ENCODE measurements at regions not wholly inside any gene's neighbourhood (a gene's known extent, or its start where the extent isn't known, plus 50 kb on each side); places are given as distances from the start of the nearest gene placed in this dataset.

DNA sequence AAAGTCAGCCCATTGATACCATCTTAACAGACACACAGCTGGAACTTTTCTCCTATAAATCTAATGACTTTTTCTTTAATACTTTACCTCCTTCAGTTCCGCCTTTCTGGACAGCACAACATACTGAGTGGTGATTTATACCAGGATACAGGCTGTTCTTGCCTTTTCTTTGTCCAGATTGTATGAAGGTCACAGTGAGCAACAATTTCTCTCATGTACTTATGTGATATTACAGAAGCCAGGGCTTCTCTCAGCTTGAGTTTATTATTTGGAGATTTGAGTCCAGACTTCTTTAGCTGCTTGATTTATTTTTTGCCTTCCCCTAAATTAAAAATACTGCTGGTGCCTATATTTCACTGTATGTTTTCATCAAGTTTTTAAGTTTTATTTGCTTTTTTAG lies 976.0 kb downstream of the ROBO2 start:
- TF ChIP-seq, protein P1, sequence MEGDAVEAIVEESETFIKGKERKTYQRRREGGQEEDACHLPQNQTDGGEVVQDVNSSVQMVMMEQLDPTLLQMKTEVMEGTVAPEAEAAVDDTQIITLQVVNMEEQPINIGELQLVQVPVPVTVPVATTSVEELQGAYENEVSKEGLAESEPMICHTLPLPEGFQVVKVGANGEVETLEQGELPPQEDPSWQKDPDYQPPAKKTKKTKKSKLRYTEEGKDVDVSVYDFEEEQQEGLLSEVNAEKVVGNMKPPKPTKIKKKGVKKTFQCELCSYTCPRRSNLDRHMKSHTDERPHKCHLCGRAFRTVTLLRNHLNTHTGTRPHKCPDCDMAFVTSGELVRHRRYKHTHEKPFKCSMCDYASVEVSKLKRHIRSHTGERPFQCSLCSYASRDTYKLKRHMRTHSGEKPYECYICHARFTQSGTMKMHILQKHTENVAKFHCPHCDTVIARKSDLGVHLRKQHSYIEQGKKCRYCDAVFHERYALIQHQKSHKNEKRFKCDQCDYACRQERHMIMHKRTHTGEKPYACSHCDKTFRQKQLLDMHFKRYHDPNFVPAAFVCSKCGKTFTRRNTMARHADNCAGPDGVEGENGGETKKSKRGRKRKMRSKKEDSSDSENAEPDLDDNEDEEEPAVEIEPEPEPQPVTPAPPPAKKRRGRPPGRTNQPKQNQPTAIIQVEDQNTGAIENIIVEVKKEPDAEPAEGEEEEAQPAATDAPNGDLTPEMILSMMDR (optimal IDR thresholded peaks at IDR 0.05 in 1 of 3, IDR thresholded peaks at IDR 0.05 in 1 of 3, conservative IDR thresholded peaks at IDR 0.05 in 1 of 3; ENCODE audit: extremely low read depth in 1 of 3, insufficient read depth in 2 of 3, low read length in 3 of 3), result no peak
- no peak for TF ChIP-seq EZH2 (IDR thresholded peaks at IDR 0.05; ENCODE audit: low read length)

All from keratinocyte (primary cell).